HL-60 (cell line): ENCODE measurements at regions not wholly inside any gene's neighbourhood (a gene's known extent, or its start where the extent isn't known, plus 50 kb on each side); places are given as distances from the start of the nearest gene placed in this dataset.

ENCODE experiments used
- DNase-seq, 2 experiments: peaks; one replicate each; pipeline ENCODE4 v3.0.0-alpha.2; 2010 to 2020; ENCODE audit warnings: low read depth in 1 of 2, low spot score in 1 of 2
- H3K27ac ChIP-seq: fragments of 250-450 bp; sonication (Bioruptor Pico); replicated peaks from 2 replicates; pipeline ENCODE4 v1.5.1; 2020; ENCODE audit warnings: mild to moderate bottlenecking, moderate library complexity
- H3K27me3 ChIP-seq: fragments of 250-450 bp; sonication (Bioruptor Pico); 2 replicates; pipeline ENCODE4 v1.5.1; 2021; ENCODE audit warnings: mild to moderate bottlenecking, moderate library complexity; ENCODE audit not compliant: insufficient read depth, poor library complexity, severe bottlenecking
- H3K4me3 ChIP-seq: replicated peaks from 2 replicates; pipeline ENCODE4 v1.5.1; 2011; ENCODE audit warnings: mild to moderate bottlenecking, control low read depth, low read length; ENCODE audit not compliant: insufficient read depth
- GABPA ChIP-seq: IDR thresholded peaks from 2 replicates; pipeline ENCODE4 v1.6.1; 2012; ENCODE audit warnings: low read depth
- POLR2AphosphoS5 ChIP-seq: IDR thresholded peaks from 2 replicates; pipeline ENCODE4 v1.6.1; 2012; ENCODE audit warnings: low read depth
- SPI1 ChIP-seq: IDR thresholded peaks from 2 replicates; pipeline ENCODE4 v1.6.1; 2012; ENCODE audit warnings: low read depth, mild to moderate bottlenecking, borderline replicate concordance
- TF ChIP-seq, protein P1 (sequence below): IDR thresholded peaks from 2 replicates; pipeline ENCODE4 v1.6.1; 2012; ENCODE audit warnings: low read depth; ENCODE audit not compliant: insufficient replicate concordance
- TF ChIP-seq, protein P2 (sequence below): IDR thresholded peaks from one replicate; pipeline ENCODE4 v1.5.1; 2011; ENCODE audit warnings: low read length, control low read depth, inconsistent platforms; ENCODE audit not compliant: insufficient read depth

DNA sequence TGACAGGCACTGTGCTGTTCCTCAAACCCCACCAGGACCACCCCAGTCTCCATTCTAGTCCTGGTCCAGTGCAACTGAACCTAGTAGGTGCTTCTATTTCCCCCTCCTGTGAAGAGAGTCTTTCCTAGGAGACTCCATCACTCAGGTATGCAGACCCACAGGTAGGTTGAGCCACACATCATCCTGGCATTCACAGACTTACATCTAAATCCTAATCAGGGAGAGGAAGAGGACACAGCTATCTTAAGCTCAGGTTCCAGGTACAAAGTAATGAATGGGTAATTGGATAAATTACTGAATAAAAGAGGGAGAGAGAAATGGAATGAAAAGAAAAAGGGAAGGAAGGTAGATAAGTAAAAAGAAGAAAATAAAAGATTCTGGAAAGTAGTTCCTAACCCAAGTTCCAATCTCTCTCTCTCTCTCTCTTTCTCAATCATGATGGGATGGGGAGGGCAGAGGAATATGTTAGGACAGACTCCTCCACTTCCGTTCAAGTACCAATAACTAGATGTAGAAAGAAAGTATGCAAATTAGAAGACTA, 139.8 kb upstream of the NAMPT start:
- Histone ChIP-seq H3K27ac (peak overlapping the region; percentile 80), H3K27me3 (no peaks in the 10 kb centered on the region)
- TF ChIP-seq, protein P1, sequence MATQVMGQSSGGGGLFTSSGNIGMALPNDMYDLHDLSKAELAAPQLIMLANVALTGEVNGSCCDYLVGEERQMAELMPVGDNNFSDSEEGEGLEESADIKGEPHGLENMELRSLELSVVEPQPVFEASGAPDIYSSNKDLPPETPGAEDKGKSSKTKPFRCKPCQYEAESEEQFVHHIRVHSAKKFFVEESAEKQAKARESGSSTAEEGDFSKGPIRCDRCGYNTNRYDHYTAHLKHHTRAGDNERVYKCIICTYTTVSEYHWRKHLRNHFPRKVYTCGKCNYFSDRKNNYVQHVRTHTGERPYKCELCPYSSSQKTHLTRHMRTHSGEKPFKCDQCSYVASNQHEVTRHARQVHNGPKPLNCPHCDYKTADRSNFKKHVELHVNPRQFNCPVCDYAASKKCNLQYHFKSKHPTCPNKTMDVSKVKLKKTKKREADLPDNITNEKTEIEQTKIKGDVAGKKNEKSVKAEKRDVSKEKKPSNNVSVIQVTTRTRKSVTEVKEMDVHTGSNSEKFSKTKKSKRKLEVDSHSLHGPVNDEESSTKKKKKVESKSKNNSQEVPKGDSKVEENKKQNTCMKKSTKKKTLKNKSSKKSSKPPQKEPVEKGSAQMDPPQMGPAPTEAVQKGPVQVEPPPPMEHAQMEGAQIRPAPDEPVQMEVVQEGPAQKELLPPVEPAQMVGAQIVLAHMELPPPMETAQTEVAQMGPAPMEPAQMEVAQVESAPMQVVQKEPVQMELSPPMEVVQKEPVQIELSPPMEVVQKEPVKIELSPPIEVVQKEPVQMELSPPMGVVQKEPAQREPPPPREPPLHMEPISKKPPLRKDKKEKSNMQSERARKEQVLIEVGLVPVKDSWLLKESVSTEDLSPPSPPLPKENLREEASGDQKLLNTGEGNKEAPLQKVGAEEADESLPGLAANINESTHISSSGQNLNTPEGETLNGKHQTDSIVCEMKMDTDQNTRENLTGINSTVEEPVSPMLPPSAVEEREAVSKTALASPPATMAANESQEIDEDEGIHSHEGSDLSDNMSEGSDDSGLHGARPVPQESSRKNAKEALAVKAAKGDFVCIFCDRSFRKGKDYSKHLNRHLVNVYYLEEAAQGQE = no peak
- TF ChIP-seq POLR2AphosphoS5 = no peak
- no peak for TF ChIP-seq GABPA
- TF ChIP-seq SPI1 = 0 out of 2 replicates have a peak, but pooled peaks have one; percentile 9

GRCh38 chr7:106423821-106424475, 139.2 kb upstream of the NAMPT start:
- Histone ChIP-seq H3K27ac (peak overlapping the region; percentile 80), H3K4me3 (no peak overlapping the region), H3K27me3 (no peaks in the 10 kb centered on the region)
- no peak for DNase-seq
- TF ChIP-seq POLR2AphosphoS5 = no peak
- no peak for TF ChIP-seq SPI1
- TF ChIP-seq, protein P1 = no peak
- TF ChIP-seq, protein P2, sequence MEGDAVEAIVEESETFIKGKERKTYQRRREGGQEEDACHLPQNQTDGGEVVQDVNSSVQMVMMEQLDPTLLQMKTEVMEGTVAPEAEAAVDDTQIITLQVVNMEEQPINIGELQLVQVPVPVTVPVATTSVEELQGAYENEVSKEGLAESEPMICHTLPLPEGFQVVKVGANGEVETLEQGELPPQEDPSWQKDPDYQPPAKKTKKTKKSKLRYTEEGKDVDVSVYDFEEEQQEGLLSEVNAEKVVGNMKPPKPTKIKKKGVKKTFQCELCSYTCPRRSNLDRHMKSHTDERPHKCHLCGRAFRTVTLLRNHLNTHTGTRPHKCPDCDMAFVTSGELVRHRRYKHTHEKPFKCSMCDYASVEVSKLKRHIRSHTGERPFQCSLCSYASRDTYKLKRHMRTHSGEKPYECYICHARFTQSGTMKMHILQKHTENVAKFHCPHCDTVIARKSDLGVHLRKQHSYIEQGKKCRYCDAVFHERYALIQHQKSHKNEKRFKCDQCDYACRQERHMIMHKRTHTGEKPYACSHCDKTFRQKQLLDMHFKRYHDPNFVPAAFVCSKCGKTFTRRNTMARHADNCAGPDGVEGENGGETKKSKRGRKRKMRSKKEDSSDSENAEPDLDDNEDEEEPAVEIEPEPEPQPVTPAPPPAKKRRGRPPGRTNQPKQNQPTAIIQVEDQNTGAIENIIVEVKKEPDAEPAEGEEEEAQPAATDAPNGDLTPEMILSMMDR = no peak
- no peak for TF ChIP-seq GABPA

More for the DNA sequence above, 139.8 kb upstream of the NAMPT start:
- H3K4me3 ChIP-seq = no peak overlapping the region
- DNase-seq = no peak

- Histone ChIP-seq H3K4me3 (no peak overlapping the region), H3K27me3 (no peaks in the 10 kb centered on the region), H3K27ac (peak overlapping the region; percentile 80)
- no peak for DNase-seq
- TF ChIP-seq, protein P1 = no peak
- TF ChIP-seq SPI1 (no peak), POLR2AphosphoS5 (no peak), GABPA (no peak)
- TF ChIP-seq, protein P2 = no peak
Observed at GRCh38 chr7:106423111-106423510, 138.3 kb upstream of the NAMPT start.
